PC-9 (cell line): ENCODE measurements at regions not wholly inside any gene's neighbourhood (a gene's known extent, or its start where the extent isn't known, plus 50 kb on each side); places are given as distances from the start of the nearest gene placed in this dataset.

Source experiments
- BruUV-seq: library from RNA; stranded (reverse); fragments of 400-500 nt; replicated peaks from 2 replicates; lab custom pipeline; 2021; lab: Mats Ljungman, UMichigan
- CTCF ChIA-PET: fragments of 300-600 bp; sonication (Branson Sonifier 250); formaldehyde crosslinking; loops from one replicate; lab custom pipeline; 2022; ENCODE audit warnings: antibody characterized with exemption; lab: Charles Lee
- POLR2A ChIA-PET: fragments of 300-600 bp; sonication (Branson Sonifier 250); formaldehyde crosslinking; loops from one replicate; lab custom pipeline; 2022; ENCODE audit warnings: antibody characterized with exemption; ENCODE audit not compliant: unreplicated experiment; lab: Charles Lee
- DNase-seq, 2 experiments: peaks; one replicate each; pipeline versions ENCODE4 v3.0.0 to v3.0.0-alpha.2; 2015 to 2022; ENCODE audit warnings: mixed read lengths in 1 of 2
- H2AFZ ChIP-seq: fragments of 200-600 bp; sonication (generic); 2 replicates; pipeline ENCODE4 v1.8.1; 2017; ENCODE audit warnings: antibody characterized with exemption
- H3F3A ChIP-seq: fragments of 200-600 bp; sonication (generic); 2 replicates; pipeline ENCODE4 v1.8.1; 2017; ENCODE audit warnings: antibody characterized with exemption, mild to moderate bottlenecking, low read depth; ENCODE audit not compliant: insufficient read depth
- H3K27ac ChIP-seq: fragments of 200-600 bp; sonication (generic); 2 replicates; pipeline ENCODE4 v1.6.1; 2016; ENCODE audit warnings: mixed run types
- H3K27me3 ChIP-seq: fragments of 200-600 bp; sonication (generic); 2 replicates; pipeline ENCODE4 v1.6.1; 2016; ENCODE audit warnings: low read depth, mixed run types; ENCODE audit not compliant: insufficient read depth
- H3K36me3 ChIP-seq: fragments of 200-600 bp; sonication (generic); 2 replicates; pipeline ENCODE4 v1.6.1; 2016; ENCODE audit warnings: low read depth, mixed run types
- H3K4me1 ChIP-seq: fragments of 200-600 bp; sonication (generic); replicated peaks from 2 replicates; pipeline ENCODE4 v1.6.1; 2016; ENCODE audit warnings: mixed run types; ENCODE audit not compliant: insufficient read depth
- H3K4me2 ChIP-seq: fragments of 200-600 bp; sonication (generic); 2 replicates; pipeline ENCODE4 v1.6.1; 2017; ENCODE audit warnings: mixed run types
- H3K4me3 ChIP-seq: fragments of 200-600 bp; sonication (generic); 2 replicates; pipeline ENCODE4 v1.6.1; 2016; ENCODE audit warnings: mixed run types
- H3K79me2 ChIP-seq: fragments of 200-600 bp; sonication (generic); 2 replicates; pipeline ENCODE4 v1.6.1; 2017; ENCODE audit warnings: low read depth, mixed run types
- H3K9me2 ChIP-seq: fragments of 200-600 bp; sonication (generic); 2 replicates; pipeline ENCODE4 v1.8.1; 2017; ENCODE audit warnings: mild to moderate bottlenecking; ENCODE audit not compliant: insufficient read depth
- H3K9me3 ChIP-seq: fragments of 200-600 bp; sonication (generic); 2 replicates; pipeline ENCODE4 v1.8.1; 2016; ENCODE audit warnings: low read depth; ENCODE audit not compliant: insufficient read depth
- H4K20me1 ChIP-seq: fragments of 200-600 bp; sonication (generic); 2 replicates; pipeline ENCODE4 v1.8.1; 2017; ENCODE audit not compliant: insufficient read depth
- EZH2 ChIP-seq: fragments of 200-600 bp; sonication (generic); IDR thresholded peaks from 2 replicates; pipeline ENCODE4 v1.8.0; 2017; ENCODE audit warnings: antibody characterized with exemption, low read depth
- intact Hi-C: fragments of 100-400 bp; cut with micrococcal nuclease; formaldehyde crosslinking; loops from one replicate; pipeline ENCODE4 v1.10.0; 2022; ENCODE audit not compliant: unreplicated experiment
- TF ChIP-seq, protein P1 (sequence below): fragments of 200-600 bp; sonication (generic); conservative IDR thresholded peaks from 2 replicates; pipeline ENCODE4 v1.6.1; 2017; ENCODE audit warnings: mixed run types, antibody characterized with exemption, mild to moderate bottlenecking, moderate library complexity

DNA sequence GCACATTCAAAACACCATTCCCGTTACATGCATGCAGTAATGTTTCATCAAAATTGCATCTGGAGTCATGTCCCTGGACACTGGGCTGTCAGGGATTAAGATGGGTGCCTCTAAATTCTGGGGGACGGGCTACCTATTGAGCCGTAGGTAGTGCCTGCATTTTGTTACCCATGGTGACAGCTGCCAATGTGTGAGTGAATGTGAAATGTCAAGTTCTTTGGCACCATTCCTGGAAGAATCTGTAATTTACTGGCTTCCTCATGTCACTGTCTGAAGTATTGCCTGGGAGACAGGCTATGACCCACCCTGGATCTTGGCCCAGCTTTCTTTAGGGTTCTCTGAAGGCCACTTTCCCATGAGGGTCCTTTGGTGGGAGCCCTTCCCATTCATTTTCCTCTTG, 266.1 kb downstream of the TSHZ3 start:
- Histone ChIP-seq H3K36me3 (no peaks in the 10 kb centered on the region), H3K4me3 (no peak overlapping the region), H3K9me2 (no peaks in the 10 kb centered on the region), H3K79me2 (no peaks in the 10 kb centered on the region), H3F3A (no peaks in the 10 kb centered on the region), H3K9me3 (no peaks in the 10 kb centered on the region), H4K20me1 (no peaks in the 10 kb centered on the region), H3K27ac (no peak overlapping the region), H2AFZ (no peak overlapping the region), H3K27me3 (0 out of 2 replicates have a peak, but pooled peaks cover 7% of the 10 kb centered on the region), H3K4me1 (no peaks in the 10 kb centered on the region), H3K4me2 (no peak overlapping the region)
- intact Hi-C loops, result no loop called here
- TF ChIP-seq, protein P1, sequence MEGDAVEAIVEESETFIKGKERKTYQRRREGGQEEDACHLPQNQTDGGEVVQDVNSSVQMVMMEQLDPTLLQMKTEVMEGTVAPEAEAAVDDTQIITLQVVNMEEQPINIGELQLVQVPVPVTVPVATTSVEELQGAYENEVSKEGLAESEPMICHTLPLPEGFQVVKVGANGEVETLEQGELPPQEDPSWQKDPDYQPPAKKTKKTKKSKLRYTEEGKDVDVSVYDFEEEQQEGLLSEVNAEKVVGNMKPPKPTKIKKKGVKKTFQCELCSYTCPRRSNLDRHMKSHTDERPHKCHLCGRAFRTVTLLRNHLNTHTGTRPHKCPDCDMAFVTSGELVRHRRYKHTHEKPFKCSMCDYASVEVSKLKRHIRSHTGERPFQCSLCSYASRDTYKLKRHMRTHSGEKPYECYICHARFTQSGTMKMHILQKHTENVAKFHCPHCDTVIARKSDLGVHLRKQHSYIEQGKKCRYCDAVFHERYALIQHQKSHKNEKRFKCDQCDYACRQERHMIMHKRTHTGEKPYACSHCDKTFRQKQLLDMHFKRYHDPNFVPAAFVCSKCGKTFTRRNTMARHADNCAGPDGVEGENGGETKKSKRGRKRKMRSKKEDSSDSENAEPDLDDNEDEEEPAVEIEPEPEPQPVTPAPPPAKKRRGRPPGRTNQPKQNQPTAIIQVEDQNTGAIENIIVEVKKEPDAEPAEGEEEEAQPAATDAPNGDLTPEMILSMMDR, result no peak
- no peak for TF ChIP-seq EZH2
- ChIA-PET POLR2A (no interaction called here), CTCF (no interaction called here)
- BruUV-seq, result no TSS peak
- DNase-seq, result no peak

GRCh38 chr19:31075146-31075655, 274.0 kb downstream of the TSHZ3 start:
- TF ChIP-seq EZH2, result no peak
- TF ChIP-seq, protein P1, result no peak
- Histone ChIP-seq H3K4me3 (no peak overlapping the region), H3K4me2 (no peak overlapping the region), H3K4me1 (no peaks in the 10 kb centered on the region), H3F3A (no peaks in the 10 kb centered on the region), H3K79me2 (no peaks in the 10 kb centered on the region), H3K9me3 (no peaks in the 10 kb centered on the region), H3K27me3 (peaks cover 41% of the 10 kb centered on the region), H2AFZ (no peak overlapping the region), H3K27ac (no peak overlapping the region), H3K36me3 (no peaks in the 10 kb centered on the region), H4K20me1 (no peaks in the 10 kb centered on the region), H3K9me2 (no peaks in the 10 kb centered on the region)
- no TSS peak for BruUV-seq
- ChIA-PET CTCF (no interaction called here), POLR2A (interaction anchor here (0.6 kb wide), 1 partner anchor 1930 kb away, joined by 3 read pairs; no protein-coding TSS in a partner anchor)
- no peak for DNase-seq
- intact Hi-C loops, result no loop called here

GRCh38 chr19:31074199-31075125, 274.8 kb downstream of the TSHZ3 start:
- BruUV-seq, result no TSS peak
- H3K36me3 ChIP-seq, result no peaks in the 10 kb centered on the region
- no peaks in the 10 kb centered on the region for H3K9me3 ChIP-seq
- POLR2A ChIA-PET, result interaction anchor here (0.6 kb wide), 1 partner anchor 1931 kb away, joined by 3 read pairs; no protein-coding TSS in a partner anchor
- H4K20me1 ChIP-seq, result no peaks in the 10 kb centered on the region
- H3K4me1 ChIP-seq, result no peaks in the 10 kb centered on the region
- no peaks in the 10 kb centered on the region for H3K9me2 ChIP-seq
- H3K27me3 ChIP-seq, result peaks cover 44% of the 10 kb centered on the region
- no peak for DNase-seq
- no peak overlapping the region for H3K4me2 ChIP-seq
- no peak overlapping the region for H3K27ac ChIP-seq
- no peak overlapping the region for H2AFZ ChIP-seq
- no peak overlapping the region for H3K4me3 ChIP-seq
- TF ChIP-seq, protein P1, result no peak
- TF ChIP-seq EZH2, result no peak
- no peaks in the 10 kb centered on the region for H3K79me2 ChIP-seq
- H3F3A ChIP-seq, result no peaks in the 10 kb centered on the region
- CTCF ChIA-PET, result no interaction called here
- intact Hi-C loops, result no loop called here
